Stimulated activated memory B cell treated with anti-CD40 and anti-IgM and Interleukin-4, amounts not matched to agents 10 μg/mL and 1 μg/mL and 100 μg/mL, for 72 hours (primary cell): ENCODE measurements at regions not wholly inside any gene's neighbourhood (a gene's known extent, or its start where the extent isn't known, plus 50 kb on each side); places are given as distances from the start of the nearest gene placed in this dataset.

ENCODE experiments used
- ATAC-seq: fragments of 150-1000 bp; cut with Tn5 transposase; 2 replicates; pipeline ENCODE4 v1.10.0; 2021
- H3K27ac Mint-ChIP-seq: one replicate; pipeline ENCODE4 v1.8.0; 2022; ENCODE audit warnings: mild to moderate bottlenecking, mixed read lengths
- H3K27me3 Mint-ChIP-seq: one replicate; pipeline ENCODE4 v1.8.0; 2022; ENCODE audit warnings: mixed read lengths
- H3K36me3 Mint-ChIP-seq: one replicate; pipeline ENCODE4 v1.8.0; 2022; ENCODE audit warnings: mixed read lengths
- H3K4me1 Mint-ChIP-seq: one replicate; pipeline ENCODE4 v1.8.0; 2022; ENCODE audit warnings: mixed read lengths
- H3K4me3 Mint-ChIP-seq: one replicate; pipeline ENCODE4 v1.8.0; 2022; ENCODE audit warnings: mild to moderate bottlenecking, moderate library complexity, mixed read lengths
- H3K9me3 Mint-ChIP-seq: one replicate; pipeline ENCODE4 v1.8.0; 2022; ENCODE audit warnings: mixed read lengths

DNA sequence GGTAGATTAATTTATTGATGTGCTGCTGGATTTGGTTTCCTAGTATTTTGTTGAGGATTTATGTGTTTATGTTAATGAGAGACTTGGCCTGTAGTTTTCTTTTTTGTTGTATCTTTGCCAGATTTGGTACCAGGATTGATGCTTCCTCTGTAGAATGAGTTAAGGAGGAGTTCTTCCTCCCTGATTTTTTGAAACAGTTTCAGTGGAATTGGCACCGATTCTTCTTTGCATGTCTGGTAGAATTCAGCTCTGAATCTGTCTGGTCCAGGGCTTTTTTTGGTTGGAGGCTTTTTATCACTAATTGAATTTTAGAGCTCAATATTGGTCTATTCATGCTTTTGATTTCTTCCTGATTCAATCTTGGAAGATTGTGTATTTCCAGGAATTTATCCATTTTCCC lies 174.0 kb upstream of the NDST4 start:
- Mint-ChIP-seq H3K36me3 (no peaks in the 10 kb centered on the region), H3K27ac (no peak overlapping the region), H3K27me3 (no peaks in the 10 kb centered on the region), H3K4me3 (no peak overlapping the region), H3K9me3 (peaks cover 3% of the 10 kb centered on the region), H3K4me1 (no peaks in the 10 kb centered on the region)
- no peak for ATAC-seq

DNA sequence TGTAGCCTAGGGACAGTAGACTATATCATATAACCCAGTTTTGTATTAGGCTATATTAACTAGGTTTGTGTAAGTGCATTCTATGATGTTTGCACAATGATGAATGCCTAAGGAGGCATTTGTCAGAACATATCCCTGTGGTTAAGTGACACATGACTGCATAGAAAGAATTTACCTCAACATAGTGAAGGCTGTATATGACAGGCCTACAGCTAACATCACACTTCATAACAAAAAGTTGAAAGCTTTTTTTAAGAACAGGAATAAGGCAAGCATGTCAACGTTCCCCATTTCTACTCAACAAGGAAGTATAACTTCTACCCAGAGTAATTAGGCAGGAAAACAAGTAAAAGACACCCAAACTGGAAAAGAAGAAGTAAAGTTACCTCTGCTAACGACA lies 165.9 kb upstream of the NDST4 start:
- H3K27me3 Mint-ChIP-seq: no peaks in the 10 kb centered on the region
- no peak overlapping the region for H3K27ac Mint-ChIP-seq
- H3K36me3 Mint-ChIP-seq: no peaks in the 10 kb centered on the region
- no peak for ATAC-seq
- no peak overlapping the region for H3K4me3 Mint-ChIP-seq
- H3K9me3 Mint-ChIP-seq: no peaks in the 10 kb centered on the region
- no peaks in the 10 kb centered on the region for H3K4me1 Mint-ChIP-seq

DNA sequence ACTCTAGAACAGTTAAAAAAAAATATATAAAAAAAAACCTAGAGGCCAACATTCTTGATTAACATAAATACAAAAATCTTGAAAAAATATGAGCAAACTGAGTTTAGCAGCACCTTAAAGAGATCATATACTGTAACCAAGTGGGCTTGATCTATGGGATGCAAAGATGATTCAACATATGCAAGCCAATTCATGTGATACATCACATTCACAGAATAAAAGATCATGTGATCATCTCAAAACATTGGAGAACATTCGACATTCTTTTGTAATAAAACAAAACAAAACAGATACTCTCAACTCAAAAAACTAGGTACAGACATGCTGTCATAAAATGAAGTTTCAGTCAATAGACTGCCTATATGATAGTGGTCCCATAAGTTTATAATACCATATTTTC lies 165.4 kb upstream of the NDST4 start:
- H3K9me3 Mint-ChIP-seq: no peaks in the 10 kb centered on the region
- ATAC-seq: no peak
- H3K36me3 Mint-ChIP-seq: no peaks in the 10 kb centered on the region
- H3K27me3 Mint-ChIP-seq: no peaks in the 10 kb centered on the region
- no peak overlapping the region for H3K27ac Mint-ChIP-seq
- no peaks in the 10 kb centered on the region for H3K4me1 Mint-ChIP-seq
- no peak overlapping the region for H3K4me3 Mint-ChIP-seq

DNA sequence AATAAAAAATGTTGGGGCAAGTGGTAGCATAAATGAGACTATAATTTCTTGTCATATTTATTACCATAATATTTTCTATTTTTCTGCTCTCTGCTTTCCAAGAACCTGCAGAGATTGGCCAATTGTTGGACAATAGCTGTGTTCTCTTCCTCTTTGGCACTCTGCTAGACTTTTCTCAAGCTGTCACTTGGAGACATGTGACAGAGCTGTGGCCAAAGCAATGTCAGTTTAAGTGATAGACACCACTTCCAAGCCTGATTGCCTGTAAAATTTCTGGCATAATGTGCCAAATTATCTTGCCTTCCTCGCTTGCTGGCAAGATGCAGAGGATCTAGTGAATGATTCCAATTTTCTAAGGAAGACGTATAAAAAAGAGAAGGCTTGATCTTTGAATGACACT lies 162.2 kb upstream of the NDST4 start:
- Mint-ChIP-seq H3K4me1 (no peaks in the 10 kb centered on the region), H3K27me3 (no peaks in the 10 kb centered on the region), H3K9me3 (no peaks in the 10 kb centered on the region), H3K27ac (no peak overlapping the region), H3K36me3 (no peaks in the 10 kb centered on the region), H3K4me3 (no peak overlapping the region)
- ATAC-seq: no peak

DNA sequence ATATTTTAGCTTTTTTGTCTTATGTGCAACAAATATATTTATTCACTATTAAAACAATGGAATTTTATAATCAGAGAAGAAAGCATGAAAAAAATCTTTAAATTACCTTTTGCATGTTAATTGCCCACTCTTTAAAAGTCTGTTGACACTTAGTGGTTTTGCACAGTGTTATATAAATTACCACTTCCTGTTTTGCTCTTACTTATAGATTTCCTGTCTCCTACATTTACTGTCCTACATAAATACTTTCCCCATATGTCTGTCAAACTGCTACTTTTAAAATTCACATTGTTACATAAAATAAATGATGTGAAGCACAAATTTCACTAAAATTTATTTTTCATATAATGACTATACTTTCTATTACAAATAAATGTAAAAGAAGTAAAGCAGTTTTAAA lies 161.1 kb upstream of the NDST4 start:
- ATAC-seq: no peak
- Mint-ChIP-seq H3K4me3 (no peak overlapping the region), H3K9me3 (no peaks in the 10 kb centered on the region), H3K27me3 (no peaks in the 10 kb centered on the region), H3K27ac (no peak overlapping the region), H3K36me3 (no peaks in the 10 kb centered on the region), H3K4me1 (no peaks in the 10 kb centered on the region)

DNA sequence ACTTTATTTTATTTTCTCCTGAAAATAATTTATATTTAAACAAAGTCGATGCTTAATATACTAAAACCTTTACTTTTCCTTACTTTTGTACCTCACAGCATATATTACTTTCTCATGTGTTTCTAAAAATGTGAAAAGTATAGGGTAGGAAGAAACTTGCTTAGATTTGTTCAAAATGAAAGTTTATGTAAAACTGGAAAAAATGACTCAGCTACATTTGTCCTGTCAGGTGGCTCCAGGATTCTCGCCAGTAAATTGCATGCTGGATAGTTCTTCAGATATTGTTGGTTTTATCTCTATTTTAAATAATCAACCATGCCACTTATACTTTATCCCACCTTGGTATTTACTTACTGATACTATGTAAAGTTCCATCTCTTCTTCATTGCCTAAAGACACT lies 159.2 kb upstream of the NDST4 start:
- no peaks in the 10 kb centered on the region for H3K36me3 Mint-ChIP-seq
- H3K27me3 Mint-ChIP-seq: no peaks in the 10 kb centered on the region
- H3K27ac Mint-ChIP-seq: no peak overlapping the region
- no peak overlapping the region for H3K4me3 Mint-ChIP-seq
- no peaks in the 10 kb centered on the region for H3K9me3 Mint-ChIP-seq
- H3K4me1 Mint-ChIP-seq: no peaks in the 10 kb centered on the region
- ATAC-seq: no peak

DNA sequence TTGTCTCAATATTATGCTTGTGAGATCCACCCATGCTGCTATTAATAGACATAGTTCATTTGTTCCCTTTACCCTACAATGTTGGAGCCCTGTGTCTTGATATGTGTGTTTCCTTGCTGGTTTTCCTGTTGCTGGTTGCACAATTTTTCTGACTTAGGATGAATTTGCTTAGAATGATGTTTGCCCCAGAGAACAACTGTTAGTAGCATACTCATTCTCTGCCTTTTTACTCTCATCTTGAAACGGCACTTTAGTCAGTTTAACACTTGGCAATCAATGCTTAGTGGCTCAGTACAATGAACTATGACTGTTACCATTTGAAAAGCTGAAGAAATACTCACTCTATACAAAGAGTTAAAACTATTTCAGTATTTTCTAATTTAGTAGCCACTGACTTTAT lies 158.8 kb upstream of the NDST4 start:
- Mint-ChIP-seq H3K4me3 (no peak overlapping the region), H3K9me3 (no peaks in the 10 kb centered on the region), H3K27me3 (no peaks in the 10 kb centered on the region), H3K4me1 (no peaks in the 10 kb centered on the region), H3K27ac (no peak overlapping the region), H3K36me3 (no peaks in the 10 kb centered on the region)
- no peak for ATAC-seq

DNA sequence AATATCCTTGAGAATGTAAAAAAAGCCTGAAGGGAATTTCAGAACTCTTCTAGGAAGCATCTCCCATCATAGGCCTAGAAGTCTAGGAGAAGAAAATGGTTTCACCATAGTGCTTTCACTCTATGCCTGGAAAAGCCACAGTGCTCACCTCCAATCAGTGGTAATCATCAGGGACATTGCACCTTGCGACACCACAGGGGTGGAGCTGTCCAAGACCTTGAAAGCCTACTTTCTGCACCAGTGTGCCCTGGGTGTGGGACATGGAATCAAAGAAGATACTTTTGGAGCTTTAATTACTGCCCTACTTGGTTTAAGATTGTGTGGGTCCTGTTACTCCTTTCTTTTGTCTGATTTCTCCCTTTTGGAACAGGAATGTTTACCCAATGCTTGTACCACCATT lies 146.8 kb upstream of the NDST4 start:
- no peak overlapping the region for H3K27ac Mint-ChIP-seq
- no peak for ATAC-seq
- no peak overlapping the region for H3K4me3 Mint-ChIP-seq
- no peaks in the 10 kb centered on the region for H3K4me1 Mint-ChIP-seq
- H3K9me3 Mint-ChIP-seq: no peaks in the 10 kb centered on the region
- no peaks in the 10 kb centered on the region for H3K27me3 Mint-ChIP-seq
- no peaks in the 10 kb centered on the region for H3K36me3 Mint-ChIP-seq

DNA sequence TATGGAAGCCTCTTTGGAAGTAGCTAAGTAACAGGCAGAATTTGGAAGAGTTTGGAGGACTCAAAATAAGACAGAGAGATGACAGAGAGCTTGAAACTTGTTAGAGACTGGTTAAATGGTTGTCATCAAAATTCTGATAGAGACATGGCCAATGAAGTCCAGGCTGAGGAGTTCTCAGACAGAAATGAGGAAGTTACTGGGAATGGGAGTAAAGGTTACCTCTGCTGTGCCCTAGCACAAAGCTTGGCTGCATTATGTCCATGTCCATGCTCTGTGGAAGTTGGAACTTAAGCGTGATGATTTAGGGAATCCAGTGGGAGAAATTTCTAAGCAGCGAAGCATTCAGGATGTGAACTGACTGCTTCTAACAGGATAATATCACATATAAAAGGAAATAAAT lies 146.2 kb upstream of the NDST4 start:
- no peak overlapping the region for H3K4me3 Mint-ChIP-seq
- H3K9me3 Mint-ChIP-seq: no peaks in the 10 kb centered on the region
- H3K27ac Mint-ChIP-seq: no peak overlapping the region
- H3K27me3 Mint-ChIP-seq: no peaks in the 10 kb centered on the region
- ATAC-seq: no peak
- no peaks in the 10 kb centered on the region for H3K4me1 Mint-ChIP-seq
- no peaks in the 10 kb centered on the region for H3K36me3 Mint-ChIP-seq

DNA sequence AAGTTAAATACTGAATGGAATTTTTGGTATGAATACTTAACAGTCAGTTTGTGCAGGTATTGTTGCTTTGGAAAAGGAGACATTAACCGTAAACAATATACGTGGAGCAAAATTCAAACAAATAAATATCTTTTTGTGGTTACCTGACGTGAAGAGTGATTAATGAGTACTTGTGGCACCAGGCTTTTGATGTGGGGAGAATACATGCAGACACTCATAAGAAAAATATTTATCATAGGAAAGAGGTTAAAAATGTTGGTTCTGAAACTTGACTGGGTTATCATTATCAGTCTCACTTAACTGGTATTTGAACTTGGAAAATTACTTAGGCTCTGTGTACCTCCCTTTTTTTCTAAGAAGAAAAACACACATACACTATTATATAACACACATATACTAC lies 136.4 kb upstream of the NDST4 start:
- Mint-ChIP-seq H3K9me3 (no peaks in the 10 kb centered on the region), H3K36me3 (no peaks in the 10 kb centered on the region), H3K4me3 (no peak overlapping the region), H3K4me1 (no peaks in the 10 kb centered on the region), H3K27me3 (no peaks in the 10 kb centered on the region), H3K27ac (no peak overlapping the region)
- no peak for ATAC-seq

DNA sequence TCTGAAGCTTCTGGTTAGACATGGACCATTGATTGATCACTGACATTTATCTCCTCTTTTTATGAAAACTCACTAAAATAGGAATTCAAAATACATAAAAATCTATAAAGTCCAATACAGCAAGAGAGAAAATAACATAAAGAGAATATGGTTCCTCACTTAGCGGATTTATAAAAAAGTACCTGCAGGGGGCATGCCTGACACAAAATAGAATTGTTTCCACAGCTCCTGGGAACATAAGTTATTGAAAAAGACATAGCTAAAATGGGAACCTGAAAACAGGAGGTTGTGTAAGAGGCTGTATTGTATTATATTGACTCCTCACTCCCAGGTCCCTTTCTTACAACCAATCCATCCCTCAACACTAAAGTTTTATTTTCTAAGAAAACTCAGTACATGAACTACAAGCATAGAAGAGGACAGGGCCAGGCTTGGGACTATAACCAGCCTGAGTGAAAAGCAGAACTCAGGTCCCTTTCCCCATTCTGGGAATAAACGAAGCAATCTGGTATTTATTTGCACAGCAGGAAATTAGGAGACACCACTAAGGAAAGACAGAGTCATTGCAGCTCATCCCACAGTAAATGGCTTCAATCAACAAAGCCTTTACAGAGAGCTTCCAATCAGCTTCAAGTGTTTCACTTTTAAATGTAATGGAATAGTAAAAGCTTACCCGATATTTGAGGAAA lies 121.1 kb upstream of the NDST4 start:
- Mint-ChIP-seq H3K4me1 (no peaks in the 10 kb centered on the region), H3K36me3 (no peaks in the 10 kb centered on the region), H3K27ac (no peak overlapping the region), H3K9me3 (peaks cover 4% of the 10 kb centered on the region), H3K27me3 (no peaks in the 10 kb centered on the region), H3K4me3 (no peak overlapping the region)
- ATAC-seq: no peak

DNA sequence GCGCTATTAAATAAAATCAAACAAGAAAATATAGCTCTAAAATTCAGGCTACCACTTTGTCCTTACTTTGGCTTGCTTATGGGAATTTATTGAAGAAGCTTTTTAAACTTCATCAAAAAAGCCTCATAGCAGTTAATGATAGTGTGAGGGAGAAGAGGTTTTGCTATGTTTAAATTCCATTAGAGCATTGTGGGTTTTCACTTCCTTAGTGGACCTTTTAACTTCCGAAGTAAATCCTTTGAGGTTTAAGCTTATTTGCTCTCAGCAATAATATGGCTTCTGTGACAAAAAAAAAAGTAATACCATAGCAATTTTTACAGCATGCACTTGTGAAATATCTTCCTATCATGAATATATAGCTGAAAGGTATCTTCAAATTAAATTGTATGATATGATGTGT lies 120.2 kb upstream of the NDST4 start:
- Mint-ChIP-seq H3K4me3 (no peak overlapping the region), H3K9me3 (peaks cover 4% of the 10 kb centered on the region), H3K27ac (no peak overlapping the region), H3K27me3 (no peaks in the 10 kb centered on the region), H3K4me1 (no peaks in the 10 kb centered on the region), H3K36me3 (no peaks in the 10 kb centered on the region)
- no peak for ATAC-seq

DNA sequence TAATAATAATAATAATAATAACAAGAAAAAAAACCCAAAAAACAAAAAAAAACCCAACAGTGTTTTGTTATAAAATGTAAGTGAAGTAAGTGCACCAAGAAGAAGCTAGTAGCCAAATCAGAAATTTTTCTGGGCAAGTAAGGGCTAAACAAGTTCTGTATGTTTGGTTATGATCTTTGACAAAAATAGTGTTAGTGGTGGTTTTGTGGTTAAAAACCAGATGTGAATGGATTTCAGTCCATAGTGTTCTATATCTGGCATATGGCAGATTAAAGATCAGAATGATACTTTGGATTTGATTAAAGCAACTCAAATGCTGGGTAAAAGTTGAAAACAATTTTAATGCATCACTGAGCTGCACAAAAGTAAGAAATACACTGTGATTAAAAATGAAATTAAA lies 116.5 kb upstream of the NDST4 start:
- H3K36me3 Mint-ChIP-seq: no peaks in the 10 kb centered on the region
- ATAC-seq: no peak
- no peaks in the 10 kb centered on the region for H3K4me1 Mint-ChIP-seq
- H3K9me3 Mint-ChIP-seq: peaks cover 4% of the 10 kb centered on the region
- no peak overlapping the region for H3K27ac Mint-ChIP-seq
- H3K27me3 Mint-ChIP-seq: no peaks in the 10 kb centered on the region
- no peak overlapping the region for H3K4me3 Mint-ChIP-seq

DNA sequence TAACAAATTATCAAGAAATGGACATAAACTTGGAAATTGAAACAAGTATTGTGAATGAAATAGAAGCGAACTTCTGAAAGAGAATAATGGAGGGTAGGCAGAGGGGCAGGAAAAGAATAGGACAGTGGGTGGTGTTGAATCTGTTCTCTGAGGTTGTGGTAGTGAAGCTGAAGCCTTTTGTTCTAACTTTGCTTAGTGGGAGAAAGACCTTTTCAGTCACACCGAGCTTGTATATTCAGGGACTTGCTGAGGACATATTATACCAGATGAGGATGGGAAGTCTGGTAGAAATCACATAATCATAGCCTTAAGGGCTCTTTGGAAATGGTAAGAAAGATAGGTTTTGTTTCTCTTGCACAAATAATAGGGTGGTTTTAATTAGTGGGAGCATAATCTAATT lies 115.4 kb upstream of the NDST4 start:
- Mint-ChIP-seq H3K9me3 (peaks cover 4% of the 10 kb centered on the region), H3K27ac (no peak overlapping the region)
- ATAC-seq: no peak

DNA sequence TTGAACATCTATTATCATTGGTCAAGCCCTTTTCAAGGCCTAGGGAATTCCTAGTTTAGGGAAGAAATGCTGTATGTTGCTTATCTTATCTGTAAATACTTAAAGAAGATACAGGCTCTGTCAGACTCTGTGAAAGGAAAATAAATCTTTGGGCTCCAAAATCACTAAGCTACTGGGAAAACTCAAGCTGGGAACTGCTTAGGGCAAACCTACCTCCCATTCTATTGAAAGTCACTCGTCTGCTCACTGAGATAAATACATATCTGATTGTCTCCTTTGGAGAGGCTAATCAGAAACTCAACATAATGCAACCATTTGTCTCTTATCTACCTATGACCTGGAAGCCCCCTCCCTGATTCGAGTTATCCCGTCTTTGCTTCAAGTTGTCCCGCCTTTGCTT lies 108.6 kb upstream of the NDST4 start:
- H3K27me3 Mint-ChIP-seq: no peaks in the 10 kb centered on the region
- H3K4me3 Mint-ChIP-seq: no peak overlapping the region
- no peaks in the 10 kb centered on the region for H3K36me3 Mint-ChIP-seq
- H3K4me1 Mint-ChIP-seq: no peaks in the 10 kb centered on the region
- H3K9me3 Mint-ChIP-seq: no peaks in the 10 kb centered on the region
- H3K27ac Mint-ChIP-seq: no peak overlapping the region
- ATAC-seq: no peak

More for the DNA sequence above, 115.4 kb upstream of the NDST4 start:
- no peaks in the 10 kb centered on the region for H3K36me3 Mint-ChIP-seq
- no peaks in the 10 kb centered on the region for H3K27me3 Mint-ChIP-seq
- H3K4me3 Mint-ChIP-seq: no peak overlapping the region
- H3K4me1 Mint-ChIP-seq: no peaks in the 10 kb centered on the region

DNA sequence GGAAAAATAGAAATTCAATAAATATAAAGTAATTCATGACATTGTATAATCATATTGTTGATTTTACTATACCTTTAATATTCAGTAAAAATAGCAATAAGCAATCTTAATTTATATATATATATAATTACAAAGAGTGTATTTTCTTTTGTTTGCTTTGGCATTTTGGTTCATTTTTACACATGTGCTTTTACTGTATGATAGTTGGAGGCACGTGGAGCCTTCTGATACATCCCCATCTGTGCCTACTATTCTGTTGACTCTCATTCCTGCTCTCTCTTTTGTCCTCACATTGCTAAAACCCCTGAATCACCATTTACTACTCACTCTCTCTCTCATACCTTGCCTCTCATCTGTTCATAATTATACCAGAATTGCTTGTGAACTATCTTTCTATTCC lies 106.4 kb upstream of the NDST4 start:
- H3K36me3 Mint-ChIP-seq: no peaks in the 10 kb centered on the region
- H3K4me3 Mint-ChIP-seq: no peak overlapping the region
- no peak for ATAC-seq
- H3K9me3 Mint-ChIP-seq: no peaks in the 10 kb centered on the region
- no peaks in the 10 kb centered on the region for H3K27me3 Mint-ChIP-seq
- no peaks in the 10 kb centered on the region for H3K4me1 Mint-ChIP-seq
- no peak overlapping the region for H3K27ac Mint-ChIP-seq

DNA sequence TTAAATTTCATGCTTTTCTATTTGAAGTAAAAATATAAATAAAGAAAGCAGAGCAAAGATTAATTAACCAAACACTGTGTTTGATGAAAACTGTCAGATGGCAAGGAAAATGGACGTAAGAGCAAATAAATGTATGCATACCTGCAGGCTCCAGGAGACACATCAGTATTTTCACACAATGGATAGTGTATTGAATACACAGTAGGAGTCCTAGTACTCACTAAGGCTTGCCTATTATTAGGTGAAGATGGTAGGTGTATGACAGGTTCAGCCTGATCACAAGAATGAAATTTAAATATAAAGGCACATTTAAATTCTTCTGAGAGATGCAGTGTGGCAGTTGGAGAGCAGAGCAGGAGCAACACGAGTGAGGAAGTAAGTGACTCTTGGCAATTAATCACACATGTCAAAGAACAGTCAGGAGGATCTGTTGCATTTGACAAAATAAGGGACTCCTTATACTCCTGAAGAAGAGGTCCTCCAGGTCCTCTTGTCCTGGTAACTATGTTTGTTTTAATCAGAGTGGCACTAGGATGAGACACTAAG lies 106.0 kb upstream of the NDST4 start:
- no peaks in the 10 kb centered on the region for H3K36me3 Mint-ChIP-seq
- H3K27me3 Mint-ChIP-seq: no peaks in the 10 kb centered on the region
- no peak overlapping the region for H3K27ac Mint-ChIP-seq
- H3K4me3 Mint-ChIP-seq: no peak overlapping the region
- no peak for ATAC-seq
- H3K9me3 Mint-ChIP-seq: no peaks in the 10 kb centered on the region
- H3K4me1 Mint-ChIP-seq: no peaks in the 10 kb centered on the region
